ENCODE measurements at regions not wholly inside any gene's neighbourhood (a gene's known extent, or its start where the extent isn't known, plus 50 kb on each side); places are given as distances from the start of the nearest gene placed in this dataset.

GRCh38 chr6:14622085-14622484 lies 504.5 kb downstream of the CD83 start:
- no peak for TF ChIP-seq EZH2 (IDR thresholded peaks at IDR 0.05; ENCODE audit: insufficient read depth, poor library complexity, severe bottlenecking)
- 0 out of 2 replicates have a peak overlapping the region, but pooled peaks have one; percentile 51 for H2AFZ ChIP-seq
- peaks cover 6% of the 10 kb centered on the region; the same call in 1 of the 2 replicates for H3K4me1 ChIP-seq (ENCODE audit: insufficient read depth)
- 74 to 80% methylated on average over 10 to 11 of the region's 11 CpGs for WGBS, 2 experiments (ENCODE audit: low coverage in 1 of 2, low lambda C conversion rate in 2 of 2, missing lambda C conversion rate in 2 of 2)
- H3K27me3 ChIP-seq (replicated peaks; ENCODE audit: insufficient read depth): no peaks in the 10 kb centered on the region
- H3K79me2 ChIP-seq (ENCODE audit: insufficient read depth): no peaks in the 10 kb centered on the region
- DNase-seq: no peak
- in situ Hi-C loops (cut with MboI): no loop called here
- H3K27ac ChIP-seq: no peak overlapping the region
- H3K9me2 ChIP-seq (ENCODE audit: insufficient read depth): no peaks in the 10 kb centered on the region
- H3F3A ChIP-seq (ENCODE audit: insufficient read depth): no peaks in the 10 kb centered on the region
- H3K9ac ChIP-seq: no peak overlapping the region
- no peak overlapping the region for H3K4me3 ChIP-seq
- no peaks in the 10 kb centered on the region for H4K20me1 ChIP-seq (ENCODE audit: insufficient read depth)
- no peak overlapping the region for H3K4me2 ChIP-seq (ENCODE audit: unreplicated experiment)
- no peaks in the 10 kb centered on the region for H3K9me3 ChIP-seq (ENCODE audit: low read depth)
- H3K36me3 ChIP-seq (ENCODE audit: low read depth): no peaks in the 10 kb centered on the region

GRCh38 chr6:14622909-14623505 lies 505.4 kb downstream of the CD83 start:
- TF ChIP-seq EZH2 (IDR thresholded peaks at IDR 0.05; ENCODE audit: insufficient read depth, poor library complexity, severe bottlenecking) (no peak), EZH2phosphoT487 (IDR thresholded peaks at IDR 0.05; ENCODE audit: insufficient read depth, low read depth) (no peak)
- Histone ChIP-seq H3K9me3 (ENCODE audit: low read depth) (no peaks in the 10 kb centered on the region), H3K4me1 (ENCODE audit: insufficient read depth) (peaks cover 6% of the 10 kb centered on the region; the same call in 1 of the 2 replicates)

DNA sequence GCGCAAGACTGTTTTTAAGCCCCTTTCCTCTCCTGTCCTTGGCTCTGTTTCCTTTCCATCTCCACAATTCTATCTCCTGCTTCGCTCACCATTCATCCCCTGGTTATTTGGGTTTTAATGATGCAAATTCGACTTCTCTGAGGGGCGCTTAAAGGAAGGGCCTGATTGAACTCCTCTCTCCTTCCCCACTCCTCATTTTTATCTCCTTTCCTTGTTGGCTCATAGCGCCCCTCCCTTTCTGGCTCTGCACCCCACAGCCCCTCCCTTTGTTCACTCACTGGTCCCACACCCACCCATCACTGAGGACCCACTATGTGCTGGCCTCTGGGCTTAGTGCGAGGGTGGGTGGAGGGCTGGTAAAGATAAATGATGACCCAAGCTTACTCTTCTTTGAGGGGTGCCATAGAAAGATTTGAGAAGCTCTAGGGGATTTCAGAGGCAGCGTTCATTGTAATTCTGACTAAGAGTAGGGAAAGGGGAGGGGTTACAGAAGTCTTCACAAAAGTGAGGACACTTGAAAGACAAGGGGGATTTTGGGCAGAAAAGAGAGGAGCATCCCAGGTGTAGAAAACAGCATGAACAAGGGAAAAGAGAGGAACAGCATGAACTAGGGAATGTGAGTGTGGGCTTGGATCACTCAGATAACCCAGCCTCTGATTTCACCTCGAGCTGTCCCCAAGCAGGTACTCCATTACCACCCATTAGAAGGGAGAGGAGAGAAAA lies 507.8 kb downstream of the CD83 start:
- no peak overlapping the region for H3K4me3 ChIP-seq
- H3K79me2 ChIP-seq (ENCODE audit: insufficient read depth): no peaks in the 10 kb centered on the region
- no peaks in the 10 kb centered on the region for H3K36me3 ChIP-seq (ENCODE audit: low read depth)
- no peaks in the 10 kb centered on the region for H3F3A ChIP-seq (ENCODE audit: insufficient read depth)
- no peak overlapping the region for H2AFZ ChIP-seq
- H3K9ac ChIP-seq: no peak overlapping the region
- 72 to 77% methylated on average over 8 of the region's 8 CpGs for WGBS, 2 experiments (ENCODE audit: low coverage in 1 of 2, low lambda C conversion rate in 2 of 2, missing lambda C conversion rate in 2 of 2)
- H3K9me3 ChIP-seq (ENCODE audit: low read depth): no peaks in the 10 kb centered on the region
- H3K9me2 ChIP-seq (ENCODE audit: insufficient read depth): no peaks in the 10 kb centered on the region
- peaks cover 6% of the 10 kb centered on the region; the same call in 1 of the 2 replicates for H3K4me1 ChIP-seq (ENCODE audit: insufficient read depth)
- TF ChIP-seq EZH2phosphoT487 (IDR thresholded peaks at IDR 0.05; ENCODE audit: insufficient read depth, low read depth) (no peak), EZH2 (IDR thresholded peaks at IDR 0.05; ENCODE audit: insufficient read depth, poor library complexity, severe bottlenecking) (no peak)
- in situ Hi-C loops (cut with MboI): no loop called here
- DNase-seq: no peak
- no peaks in the 10 kb centered on the region for H4K20me1 ChIP-seq (ENCODE audit: insufficient read depth)
- H3K4me2 ChIP-seq (ENCODE audit: unreplicated experiment): no peak overlapping the region
- no peaks in the 10 kb centered on the region for H3K27me3 ChIP-seq (replicated peaks; ENCODE audit: insufficient read depth)
- no peak overlapping the region for H3K27ac ChIP-seq

More at GRCh38 chr6:14622909-14623505, 505.4 kb downstream of the CD83 start:
- 91 to 93% methylated on average over 6 of the region's 6 CpGs for WGBS, 2 experiments (ENCODE audit: low coverage in 1 of 2, low lambda C conversion rate in 2 of 2, missing lambda C conversion rate in 2 of 2)
- Histone ChIP-seq H3K27ac (no peak overlapping the region), H3K36me3 (ENCODE audit: low read depth) (no peaks in the 10 kb centered on the region), H3K79me2 (ENCODE audit: insufficient read depth) (no peaks in the 10 kb centered on the region), H2AFZ (no peak overlapping the region), H4K20me1 (ENCODE audit: insufficient read depth) (no peaks in the 10 kb centered on the region), H3K4me2 (ENCODE audit: unreplicated experiment) (no peak overlapping the region), H3F3A (ENCODE audit: insufficient read depth) (no peaks in the 10 kb centered on the region), H3K9ac (no peak overlapping the region), H3K27me3 (replicated peaks; ENCODE audit: insufficient read depth) (no peaks in the 10 kb centered on the region), H3K9me2 (ENCODE audit: insufficient read depth) (no peaks in the 10 kb centered on the region), H3K4me3 (no peak overlapping the region)
- in situ Hi-C loops (cut with MboI): no loop called here
- DNase-seq: no peak

GRCh38 chr6:14626556-14626955 lies 509.0 kb downstream of the CD83 start:
- H3K27me3 ChIP-seq (replicated peaks; ENCODE audit: insufficient read depth): no peaks in the 10 kb centered on the region
- H3K27ac ChIP-seq: no peak overlapping the region
- no peaks in the 10 kb centered on the region for H3K36me3 ChIP-seq (ENCODE audit: low read depth)
- H3K9ac ChIP-seq: no peak overlapping the region
- 73 to 78% methylated on average over 6 of the region's 6 CpGs for WGBS, 2 experiments (ENCODE audit: low coverage in 1 of 2, low lambda C conversion rate in 2 of 2, missing lambda C conversion rate in 2 of 2)
- no peak overlapping the region for H3K4me2 ChIP-seq (ENCODE audit: unreplicated experiment)
- H3K9me2 ChIP-seq (ENCODE audit: insufficient read depth): no peaks in the 10 kb centered on the region
- no peak overlapping the region for H3K4me3 ChIP-seq
- in situ Hi-C loops (cut with MboI): no loop called here
- H3F3A ChIP-seq (ENCODE audit: insufficient read depth): no peaks in the 10 kb centered on the region
- peak; percentile 28 for DNase-seq
- H4K20me1 ChIP-seq (ENCODE audit: insufficient read depth): no peaks in the 10 kb centered on the region
- H3K79me2 ChIP-seq (ENCODE audit: insufficient read depth): no peaks in the 10 kb centered on the region
- H3K9me3 ChIP-seq (ENCODE audit: low read depth): no peaks in the 10 kb centered on the region
- H3K4me1 ChIP-seq (ENCODE audit: insufficient read depth): peaks cover 4% of the 10 kb centered on the region; the same call in 1 of the 2 replicates
- no peak overlapping the region for H2AFZ ChIP-seq
- TF ChIP-seq EZH2 (IDR thresholded peaks at IDR 0.05; ENCODE audit: insufficient read depth, poor library complexity, severe bottlenecking) (no peak), EZH2phosphoT487 (IDR thresholded peaks at IDR 0.05; ENCODE audit: insufficient read depth, low read depth) (no peak)

Data from GM23248 (cell line).